DOHH2 (cell line): ENCODE measurements at regions not wholly inside any gene's neighbourhood (a gene's known extent, or its start where the extent isn't known, plus 50 kb on each side); places are given as distances from the start of the nearest gene placed in this dataset.
"Not testable (repeated sequence)": the region's sequence is repeated elsewhere in the genome, so short reads cannot be mapped to it uniquely, and the experiment has no call there.

Source experiments
- EZH2phosphoT487 ChIP-seq: fragments of 200-600 bp; sonication (generic); IDR thresholded peaks from 2 replicates; pipeline ENCODE4 v1.6.1; 2017; ENCODE audit warnings: borderline replicate concordance, mild to moderate bottlenecking, antibody characterized with exemption, low read length, moderate library complexity, mixed read lengths
- TF ChIP-seq, protein P1 (sequence below): fragments of 200-600 bp; sonication (generic); IDR thresholded peaks from one replicate; pipeline ENCODE4 v1.5.1; 2014; ENCODE audit warnings: antibody characterized with exemption, mild to moderate bottlenecking, low read depth, low read length; ENCODE audit not compliant: poor library complexity, severe bottlenecking

DNA sequence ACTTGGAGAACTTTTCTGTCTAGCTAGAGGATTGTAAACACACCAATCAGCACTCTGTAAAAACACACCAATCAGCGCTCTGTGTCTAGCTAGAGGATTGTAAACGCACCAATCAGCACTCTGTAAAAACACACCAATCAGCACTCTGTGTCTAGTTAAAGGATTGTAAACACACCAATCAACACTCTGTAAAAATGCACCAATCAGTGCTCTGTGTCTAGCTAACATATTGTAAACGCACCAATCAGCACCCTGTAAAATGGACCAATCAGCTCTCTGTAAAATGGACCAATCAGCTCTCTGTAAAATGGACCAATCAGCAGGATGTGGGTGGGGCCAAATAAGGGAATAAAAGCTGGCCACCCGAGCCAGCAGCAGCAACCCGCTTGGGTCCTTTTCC is 91.1 kb upstream of the KRAS start:
- TF ChIP-seq, protein P1, sequence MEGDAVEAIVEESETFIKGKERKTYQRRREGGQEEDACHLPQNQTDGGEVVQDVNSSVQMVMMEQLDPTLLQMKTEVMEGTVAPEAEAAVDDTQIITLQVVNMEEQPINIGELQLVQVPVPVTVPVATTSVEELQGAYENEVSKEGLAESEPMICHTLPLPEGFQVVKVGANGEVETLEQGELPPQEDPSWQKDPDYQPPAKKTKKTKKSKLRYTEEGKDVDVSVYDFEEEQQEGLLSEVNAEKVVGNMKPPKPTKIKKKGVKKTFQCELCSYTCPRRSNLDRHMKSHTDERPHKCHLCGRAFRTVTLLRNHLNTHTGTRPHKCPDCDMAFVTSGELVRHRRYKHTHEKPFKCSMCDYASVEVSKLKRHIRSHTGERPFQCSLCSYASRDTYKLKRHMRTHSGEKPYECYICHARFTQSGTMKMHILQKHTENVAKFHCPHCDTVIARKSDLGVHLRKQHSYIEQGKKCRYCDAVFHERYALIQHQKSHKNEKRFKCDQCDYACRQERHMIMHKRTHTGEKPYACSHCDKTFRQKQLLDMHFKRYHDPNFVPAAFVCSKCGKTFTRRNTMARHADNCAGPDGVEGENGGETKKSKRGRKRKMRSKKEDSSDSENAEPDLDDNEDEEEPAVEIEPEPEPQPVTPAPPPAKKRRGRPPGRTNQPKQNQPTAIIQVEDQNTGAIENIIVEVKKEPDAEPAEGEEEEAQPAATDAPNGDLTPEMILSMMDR: not testable (repeated sequence)
- TF ChIP-seq EZH2phosphoT487: not testable (repeated sequence)
